ENCODE measurements at regions not wholly inside any gene's neighbourhood (a gene's known extent, or its start where the extent isn't known, plus 50 kb on each side); places are given as distances from the start of the nearest gene placed in this dataset.
"Not testable (repeated sequence)": the region's sequence is repeated elsewhere in the genome, so short reads cannot be mapped to it uniquely, and the experiment has no call there.

DNA sequence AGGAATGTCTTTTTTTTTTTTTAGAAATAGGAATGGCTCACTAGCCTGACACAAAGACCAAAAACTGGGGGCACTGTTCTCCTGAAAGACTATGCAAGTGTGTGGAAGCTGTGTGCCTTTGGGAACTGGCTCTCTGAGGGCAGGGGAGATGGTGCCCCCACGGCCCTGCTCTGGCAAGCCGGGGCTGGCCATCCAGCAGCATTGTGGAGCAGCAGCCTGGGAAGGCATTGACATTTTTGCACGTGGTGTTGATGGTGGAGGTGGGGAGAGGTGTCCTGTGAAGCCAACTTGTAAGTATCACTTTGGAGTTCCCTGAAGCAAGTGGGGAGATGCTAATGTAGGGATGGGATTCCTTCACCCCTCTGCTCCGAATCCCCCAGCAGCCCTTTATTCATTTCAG, 460.1 kb downstream of the RPS6KC1 start:
- no peak for DNase-seq (ENCODE audit: low read depth)
- H3K4me3 ChIP-seq (ENCODE audit: low read depth, low read length): no peak overlapping the region
- TF ChIP-seq, protein P1, sequence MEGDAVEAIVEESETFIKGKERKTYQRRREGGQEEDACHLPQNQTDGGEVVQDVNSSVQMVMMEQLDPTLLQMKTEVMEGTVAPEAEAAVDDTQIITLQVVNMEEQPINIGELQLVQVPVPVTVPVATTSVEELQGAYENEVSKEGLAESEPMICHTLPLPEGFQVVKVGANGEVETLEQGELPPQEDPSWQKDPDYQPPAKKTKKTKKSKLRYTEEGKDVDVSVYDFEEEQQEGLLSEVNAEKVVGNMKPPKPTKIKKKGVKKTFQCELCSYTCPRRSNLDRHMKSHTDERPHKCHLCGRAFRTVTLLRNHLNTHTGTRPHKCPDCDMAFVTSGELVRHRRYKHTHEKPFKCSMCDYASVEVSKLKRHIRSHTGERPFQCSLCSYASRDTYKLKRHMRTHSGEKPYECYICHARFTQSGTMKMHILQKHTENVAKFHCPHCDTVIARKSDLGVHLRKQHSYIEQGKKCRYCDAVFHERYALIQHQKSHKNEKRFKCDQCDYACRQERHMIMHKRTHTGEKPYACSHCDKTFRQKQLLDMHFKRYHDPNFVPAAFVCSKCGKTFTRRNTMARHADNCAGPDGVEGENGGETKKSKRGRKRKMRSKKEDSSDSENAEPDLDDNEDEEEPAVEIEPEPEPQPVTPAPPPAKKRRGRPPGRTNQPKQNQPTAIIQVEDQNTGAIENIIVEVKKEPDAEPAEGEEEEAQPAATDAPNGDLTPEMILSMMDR (IDR thresholded peaks at IDR 0.05; ENCODE audit: low read depth, low read length, missing control alignments): no peak
- in situ Hi-C loops (cut with HindIII; ENCODE audit: low sequenced_read_pairs): no loop called here

DNA sequence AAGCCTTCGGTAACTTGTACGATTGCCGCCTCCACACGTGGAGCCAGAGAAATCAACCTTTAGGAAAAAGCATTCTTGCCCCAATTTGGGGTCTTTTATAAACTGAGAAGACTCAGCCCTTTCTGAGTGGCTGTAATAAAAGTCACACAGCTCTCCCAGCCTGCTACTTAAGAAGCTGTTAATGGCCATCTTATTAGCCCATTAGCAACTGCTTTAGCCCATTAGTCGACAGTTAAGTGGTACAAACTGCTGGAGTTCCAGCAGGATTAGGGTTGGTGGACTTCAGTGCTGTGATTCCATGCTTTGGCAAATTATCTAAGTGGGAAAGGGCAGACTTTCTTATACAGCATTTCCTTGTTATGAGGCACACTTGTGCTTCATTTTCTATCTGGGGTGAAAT, 461.3 kb downstream of the RPS6KC1 start:
- TF ChIP-seq, protein P1 (IDR thresholded peaks at IDR 0.05; ENCODE audit: low read depth, low read length, missing control alignments): no peak
- in situ Hi-C loops (cut with HindIII; ENCODE audit: low sequenced_read_pairs): no loop called here
- no peak for DNase-seq (ENCODE audit: low read depth)
- H3K4me3 ChIP-seq (ENCODE audit: low read depth, low read length): no peak overlapping the region

- DNase-seq (ENCODE audit: low read depth): no peak
- no peak overlapping the region for H3K4me3 ChIP-seq (ENCODE audit: low read depth, low read length)
- in situ Hi-C loops (cut with HindIII; ENCODE audit: low sequenced_read_pairs): no loop called here
- TF ChIP-seq, protein P1 (IDR thresholded peaks at IDR 0.05; ENCODE audit: low read depth, low read length, missing control alignments): no peak
These were observed 462.0 kb downstream of the RPS6KC1 start for GRCh38 chr1:213513006-213513405.

DNA sequence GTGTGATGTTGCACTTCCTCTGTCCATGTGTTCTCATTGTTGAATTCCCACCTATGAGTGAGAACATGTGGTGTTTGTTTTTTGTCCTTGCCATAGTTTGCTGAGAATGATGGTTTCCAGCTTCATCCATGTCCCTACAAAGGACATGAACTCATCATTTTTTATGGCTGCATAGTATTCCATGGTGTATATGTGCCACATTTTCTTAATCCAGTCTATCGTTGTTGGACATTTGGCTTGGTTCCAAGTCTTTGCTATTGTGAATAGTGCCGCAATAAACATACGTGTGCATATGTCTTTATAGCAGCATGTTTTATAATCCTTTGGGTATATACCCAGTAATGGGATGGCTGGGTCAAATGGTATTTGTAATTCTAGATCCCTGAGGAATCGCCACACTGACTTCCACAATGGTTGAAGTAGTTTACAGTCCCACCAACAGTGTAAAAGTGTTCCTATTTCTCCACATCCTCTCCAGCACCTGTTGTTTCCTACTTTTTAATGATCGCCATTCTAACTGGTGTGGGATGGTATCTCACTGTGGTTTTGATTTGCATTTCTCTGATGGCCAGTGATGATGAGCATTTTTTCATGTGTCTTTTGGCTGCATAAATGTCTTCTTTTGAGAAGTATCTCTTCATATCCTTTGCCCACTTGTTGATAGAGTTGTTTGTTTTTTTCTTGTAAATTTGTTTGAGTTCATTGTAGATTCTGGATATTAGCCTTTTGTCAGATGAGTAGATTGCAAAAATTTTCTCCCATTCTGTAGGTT, 463.6 kb downstream of the RPS6KC1 start:
- in situ Hi-C loops (cut with HindIII; ENCODE audit: low sequenced_read_pairs); H3K4me3 ChIP-seq (ENCODE audit: low read depth, low read length); DNase-seq (ENCODE audit: low read depth): not testable (repeated sequence)

- DNase-seq (ENCODE audit: low read depth): no peak
- H3K4me3 ChIP-seq (ENCODE audit: low read depth, low read length): no peak overlapping the region
- TF ChIP-seq, protein P1 (IDR thresholded peaks at IDR 0.05; ENCODE audit: low read depth, low read length, missing control alignments): no peak
- in situ Hi-C loops (cut with HindIII; ENCODE audit: low sequenced_read_pairs): no loop called here
These were observed 468.1 kb downstream of the RPS6KC1 start for GRCh38 chr1:213519098-213519497.

- in situ Hi-C loops (cut with HindIII; ENCODE audit: low sequenced_read_pairs): no loop called here
- TF ChIP-seq, protein P1 (IDR thresholded peaks at IDR 0.05; ENCODE audit: low read depth, low read length, missing control alignments): no peak
- no peak overlapping the region for H3K4me3 ChIP-seq (ENCODE audit: low read depth, low read length)
- DNase-seq (ENCODE audit: low read depth): no peak
These were observed 466.6 kb upstream of the PROX1 start for GRCh38 chr1:213521206-213521605.

DNA sequence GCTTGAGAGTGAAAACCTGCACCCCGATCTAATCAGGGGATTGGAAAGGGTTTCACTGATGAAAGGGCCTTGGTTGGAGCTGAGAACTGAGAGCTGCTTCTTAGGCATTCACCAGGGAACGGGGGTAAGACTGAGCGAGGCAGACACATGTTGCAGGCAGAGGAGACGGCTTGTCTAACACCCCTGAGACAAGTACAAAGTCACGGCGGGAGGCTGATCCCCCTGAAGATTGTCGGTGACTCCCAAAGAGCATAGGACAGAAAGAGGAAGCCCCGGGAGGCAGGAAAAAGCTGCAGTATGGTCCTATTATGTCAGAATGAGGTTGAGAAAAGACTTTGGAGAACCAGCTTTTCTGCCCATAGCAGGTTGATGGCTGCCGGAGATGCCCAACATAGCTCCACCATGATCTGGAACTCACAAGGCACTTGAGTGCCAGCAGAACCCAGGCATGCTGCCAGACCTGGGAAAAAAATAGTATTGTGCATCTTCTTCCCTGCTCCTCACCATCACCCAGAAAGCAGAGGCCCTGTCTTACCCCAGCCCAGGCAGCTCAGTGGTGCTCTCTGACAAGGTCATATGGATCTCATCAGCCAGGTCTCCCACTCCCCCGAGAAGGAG, 463.9 kb upstream of the PROX1 start:
- TF ChIP-seq, protein P1 (IDR thresholded peaks at IDR 0.05; ENCODE audit: low read depth, low read length, missing control alignments): no peak
- H3K4me3 ChIP-seq (ENCODE audit: low read depth, low read length): no peak overlapping the region
- in situ Hi-C loops (cut with HindIII; ENCODE audit: low sequenced_read_pairs): no loop called here
- no peak for DNase-seq (ENCODE audit: low read depth)
